ENCODE measurements at regions not wholly inside any gene's neighbourhood (a gene's known extent, or its start where the extent isn't known, plus 50 kb on each side); places are given as distances from the start of the nearest gene placed in this dataset.
A peak's percentile ranks its signal among the peaks of the same experiment; 100 is the strongest.

GRCh38 chr14:26389646-26390508 is 208.0 kb downstream of the NOVA1 start:
- no peak for TF ChIP-seq EZH2 (IDR thresholded peaks at IDR 0.05; ENCODE audit: borderline replicate concordance, low read depth, low read length, poor library complexity, severe bottlenecking)
- TF ChIP-seq CTCF (conservative IDR thresholded peaks at IDR 0.05; ENCODE audit: low read depth, low read length), result no peak
- Histone ChIP-seq H3K4me1 (ENCODE audit: insufficient read depth, low read length, poor library complexity, severe bottlenecking) (peaks cover 23% of the 10 kb centered on the region), H3K27me3 (replicated peaks; ENCODE audit: insufficient read depth, low read depth, low read length, poor library complexity) (peaks cover 41% of the 10 kb centered on the region), H3K9me3 (ENCODE audit: low read depth, low read length, poor library complexity, severe bottlenecking) (no peaks in the 10 kb centered on the region), H3K27ac (ENCODE audit: low read depth, low read length, poor library complexity, severe bottlenecking) (no peak overlapping the region), H3K4me3 (ENCODE audit: low read depth, low read length, poor library complexity, severe bottlenecking) (no peak overlapping the region), H3K36me3 (ENCODE audit: insufficient read depth, low read length, poor library complexity, severe bottlenecking) (no peaks in the 10 kb centered on the region)
- ChIA-PET CTCF (interaction anchor here (1.1 kb wide), 1 partner anchor 226 kb away, joined by 3 read pairs; no protein-coding TSS in a partner anchor), POLR2A (ENCODE audit: low non-redundant PET) (interaction anchor here (0.6 kb wide), 2 partner anchors 133 to 593 kb away, joined by 3 to 4 read pairs; no protein-coding TSS in a partner anchor)
- BruUV-seq (replicated peaks), result no TSS peak
- intact Hi-C loops (cut with micrococcal nuclease; ENCODE audit: unreplicated experiment), result loop anchor here (5.0 to 10.0 kb wide), 3 partner anchors 207 to 595 kb away; partner anchors contain the start of gene NOVA1
- DNase-seq (ENCODE audit: low spot score), result peak; percentile 94

DNA sequence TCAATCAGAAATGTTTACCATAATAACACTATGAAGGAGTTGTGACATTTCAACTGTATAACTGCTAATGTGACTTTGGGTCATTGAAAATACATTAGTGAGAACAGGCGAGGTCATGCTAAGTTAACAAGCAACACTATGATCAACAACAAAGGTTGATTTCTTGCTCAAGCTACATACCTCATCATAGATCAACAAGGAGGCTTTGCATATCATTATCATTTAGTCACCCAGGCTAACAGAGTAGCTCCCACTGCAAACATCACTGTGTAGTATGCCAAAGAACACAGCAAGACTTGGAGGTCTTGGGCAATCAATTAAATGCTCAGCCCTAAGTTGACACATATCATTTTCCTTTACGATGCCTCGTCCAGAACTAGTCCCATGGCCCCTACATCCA is 212.5 kb downstream of the NOVA1 start:
- peaks cover 13% of the 10 kb centered on the region for H3K4me1 ChIP-seq (ENCODE audit: insufficient read depth, low read length, poor library complexity, severe bottlenecking)
- intact Hi-C loops (cut with micrococcal nuclease; ENCODE audit: unreplicated experiment), result no loop called here
- TF ChIP-seq CTCF (conservative IDR thresholded peaks at IDR 0.05; ENCODE audit: low read depth, low read length), result no peak
- no peak for TF ChIP-seq EZH2 (IDR thresholded peaks at IDR 0.05; ENCODE audit: borderline replicate concordance, low read depth, low read length, poor library complexity, severe bottlenecking)
- DNase-seq (ENCODE audit: low spot score), result no peak
- ChIA-PET CTCF (no interaction called here), POLR2A (ENCODE audit: low non-redundant PET) (no interaction called here)
- no peak overlapping the region for H3K27ac ChIP-seq (ENCODE audit: low read depth, low read length, poor library complexity, severe bottlenecking)
- H3K27me3 ChIP-seq (replicated peaks; ENCODE audit: insufficient read depth, low read depth, low read length, poor library complexity), result peaks cover 13% of the 10 kb centered on the region
- H3K36me3 ChIP-seq (ENCODE audit: insufficient read depth, low read length, poor library complexity, severe bottlenecking), result no peaks in the 10 kb centered on the region
- no peaks in the 10 kb centered on the region for H3K9me3 ChIP-seq (ENCODE audit: low read depth, low read length, poor library complexity, severe bottlenecking)
- H3K4me3 ChIP-seq (ENCODE audit: low read depth, low read length, poor library complexity, severe bottlenecking), result no peak overlapping the region
- BruUV-seq (replicated peaks), result no TSS peak

- H3K9me3 ChIP-seq (ENCODE audit: low read depth, low read length, poor library complexity, severe bottlenecking), result no peaks in the 10 kb centered on the region
- no peaks in the 10 kb centered on the region for H3K4me1 ChIP-seq (ENCODE audit: insufficient read depth, low read length, poor library complexity, severe bottlenecking)
- no peak overlapping the region for H3K4me3 ChIP-seq (ENCODE audit: low read depth, low read length, poor library complexity, severe bottlenecking)
- peaks cover 10% of the 10 kb centered on the region for H3K27me3 ChIP-seq (replicated peaks; ENCODE audit: insufficient read depth, low read depth, low read length, poor library complexity)
- no peaks in the 10 kb centered on the region for H3K36me3 ChIP-seq (ENCODE audit: insufficient read depth, low read length, poor library complexity, severe bottlenecking)
- ChIA-PET CTCF (no interaction called here), POLR2A (ENCODE audit: low non-redundant PET) (interaction anchor here (0.6 kb wide), 1 partner anchor 376 kb away, joined by 3 read pairs; no protein-coding TSS in a partner anchor)
- H3K27ac ChIP-seq (ENCODE audit: low read depth, low read length, poor library complexity, severe bottlenecking), result no peak overlapping the region
- BruUV-seq (replicated peaks), result no TSS peak
- DNase-seq (ENCODE audit: low spot score), result no peak
- TF ChIP-seq CTCF (conservative IDR thresholded peaks at IDR 0.05; ENCODE audit: low read depth, low read length) (no peak), EZH2 (IDR thresholded peaks at IDR 0.05; ENCODE audit: borderline replicate concordance, low read depth, low read length, poor library complexity, severe bottlenecking) (no peak)
- intact Hi-C loops (cut with micrococcal nuclease; ENCODE audit: unreplicated experiment), result no loop called here
Measured at GRCh38 chr14:26382901-26383685, 214.7 kb downstream of the NOVA1 start.

All from A673 (cell line).